ENCODE measurements at regions not wholly inside any gene's neighbourhood (a gene's known extent, or its start where the extent isn't known, plus 50 kb on each side); places are given as distances from the start of the nearest gene placed in this dataset.
A peak's percentile ranks its signal among the peaks of the same experiment; 100 is the strongest.

GRCh38 chr5:159773062-159773924 is 143.0 kb upstream of the ADRA1B start:
- Mint-ChIP-seq H3K36me3 (no peaks in the 10 kb centered on the region), H3K9me3 (ENCODE audit: low read depth) (peaks cover 3% of the 10 kb centered on the region), H3K27ac (peak overlapping the region; percentile 15), H3K4me3 (peak overlapping the region; percentile 25), H3K27me3 (peaks cover 33% of the 10 kb centered on the region), H3K4me1 (peaks cover 14% of the 10 kb centered on the region)
- CTCF ChIA-PET, result interaction anchor here (0.6 kb wide), 1 partner anchor 234 kb away, joined by 4 read pairs; no protein-coding TSS in a partner anchor
- ATAC-seq (peak; percentile 95), DNase-seq (peak; percentile 82)

DNA sequence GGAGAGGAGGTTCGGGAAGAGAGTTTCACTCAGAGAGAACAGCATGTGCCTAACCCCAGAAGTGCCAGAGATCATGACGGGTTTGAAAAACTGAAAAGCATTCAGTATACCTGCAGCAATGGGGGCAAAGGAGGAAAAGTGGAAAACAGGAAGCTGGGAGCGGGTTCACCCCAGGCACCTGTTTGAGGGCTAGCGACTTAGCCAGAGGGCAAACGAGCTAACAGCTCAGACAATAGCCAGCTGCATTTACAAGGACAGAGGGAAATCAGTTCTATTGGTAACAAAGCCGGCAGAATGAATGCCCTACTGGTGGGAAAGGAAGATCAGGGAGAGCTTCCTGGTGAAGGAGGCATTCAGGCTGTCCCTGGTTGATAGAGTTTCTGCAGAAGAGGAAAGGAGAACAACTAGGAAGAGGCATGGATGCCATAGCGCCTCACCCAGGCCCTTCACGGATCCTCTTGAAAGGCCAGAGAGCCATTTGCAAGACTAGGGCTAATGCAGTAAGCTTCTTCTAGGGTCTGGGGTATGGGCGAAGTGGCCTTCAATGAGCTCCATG is 141.7 kb upstream of the ADRA1B start:
- Mint-ChIP-seq H3K27ac (no peak overlapping the region), H3K4me3 (no peak overlapping the region), H3K27me3 (peaks cover 26% of the 10 kb centered on the region), H3K4me1 (peaks cover 14% of the 10 kb centered on the region), H3K36me3 (no peaks in the 10 kb centered on the region), H3K9me3 (ENCODE audit: low read depth) (peaks cover 3% of the 10 kb centered on the region)
- ATAC-seq (no peak), DNase-seq (no peak)
- CTCF ChIA-PET, result no interaction called here

DNA sequence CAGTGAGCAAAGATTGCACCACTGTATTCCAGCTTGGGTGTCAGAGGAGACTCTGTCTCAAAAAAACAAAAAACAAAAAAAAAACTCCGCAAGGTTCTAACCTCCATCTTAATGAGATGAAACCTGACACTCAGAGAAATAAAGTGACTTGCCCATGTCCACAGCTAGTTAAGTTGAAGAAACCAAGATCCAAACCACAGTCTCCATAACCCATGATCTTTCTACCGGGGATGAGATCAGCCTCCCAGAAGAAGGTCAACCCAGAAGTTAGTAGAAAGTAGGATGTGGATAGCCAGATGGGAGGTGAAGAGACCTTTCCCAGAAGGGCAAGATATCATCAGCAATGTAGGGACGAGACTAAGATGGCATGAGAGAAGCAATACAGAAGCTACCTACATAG is 140.4 kb upstream of the ADRA1B start:
- no peak for DNase-seq
- CTCF ChIA-PET, result no interaction called here
- Mint-ChIP-seq H3K27me3 (peaks cover 30% of the 10 kb centered on the region), H3K4me1 (peaks cover 14% of the 10 kb centered on the region), H3K27ac (no peak overlapping the region), H3K9me3 (ENCODE audit: low read depth) (peaks cover 3% of the 10 kb centered on the region), H3K36me3 (no peaks in the 10 kb centered on the region), H3K4me3 (no peak overlapping the region)
- no peak for ATAC-seq

DNA sequence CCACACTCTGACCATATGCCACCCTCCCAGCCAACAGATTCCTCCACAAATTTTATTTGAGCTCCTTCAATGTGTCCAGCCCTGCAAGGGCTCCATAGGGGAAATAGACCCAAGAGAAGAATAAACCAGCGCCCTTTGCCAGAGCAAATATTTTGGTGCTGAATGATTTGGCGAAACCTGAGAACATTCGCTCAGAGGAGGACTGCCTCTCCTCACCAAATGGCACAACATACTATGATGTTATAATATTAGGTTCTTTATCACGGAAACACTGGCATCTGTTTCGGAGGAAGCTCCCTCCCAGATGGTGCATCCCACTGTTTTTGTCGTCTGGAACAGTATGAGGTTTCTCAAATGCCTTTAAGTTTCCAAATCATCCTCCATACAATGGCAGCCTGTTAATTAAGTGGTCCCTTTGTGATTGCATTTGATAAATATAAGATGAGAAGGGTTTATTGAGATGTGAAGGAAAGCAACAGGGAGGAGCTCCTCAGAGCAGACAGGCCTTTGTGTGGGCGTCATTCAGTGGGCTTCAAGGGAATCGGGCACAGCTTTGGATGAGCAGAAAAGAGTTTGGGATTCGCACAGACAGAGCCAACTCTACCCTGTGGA is 139.1 kb upstream of the ADRA1B start:
- peaks cover 38% of the 10 kb centered on the region for H3K27me3 Mint-ChIP-seq
- ATAC-seq (no peak), DNase-seq (no peak)
- CTCF ChIA-PET, result no interaction called here
- H3K27ac Mint-ChIP-seq, result no peak overlapping the region
- no peak overlapping the region for H3K4me3 Mint-ChIP-seq
- peaks cover 3% of the 10 kb centered on the region for H3K9me3 Mint-ChIP-seq (ENCODE audit: low read depth)
- peaks cover 14% of the 10 kb centered on the region for H3K4me1 Mint-ChIP-seq
- no peaks in the 10 kb centered on the region for H3K36me3 Mint-ChIP-seq

DNA sequence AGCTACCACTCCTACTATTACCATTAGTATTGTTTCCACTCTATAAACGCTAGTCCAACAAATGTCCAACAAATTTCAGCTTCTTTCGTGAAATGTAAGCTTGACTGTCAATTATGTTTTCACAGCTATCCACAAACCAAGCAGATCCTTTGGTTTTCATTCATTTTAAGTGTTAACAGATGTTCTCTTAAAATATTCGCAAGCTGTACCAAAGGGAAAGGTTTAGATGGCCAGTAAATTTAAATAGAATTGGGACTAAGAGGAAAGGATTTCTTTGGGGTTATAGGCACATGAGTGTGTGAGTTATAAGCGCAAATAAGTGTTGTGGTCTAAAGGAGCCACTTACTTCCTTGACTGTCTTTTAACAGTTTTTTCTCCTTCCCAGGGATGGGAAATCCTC is 136.8 kb upstream of the ADRA1B start:
- peaks cover 5% of the 10 kb centered on the region for H3K4me1 Mint-ChIP-seq
- peaks cover 27% of the 10 kb centered on the region for H3K27me3 Mint-ChIP-seq
- CTCF ChIA-PET, result no interaction called here
- no peaks in the 10 kb centered on the region for H3K36me3 Mint-ChIP-seq
- peaks cover 3% of the 10 kb centered on the region for H3K9me3 Mint-ChIP-seq (ENCODE audit: low read depth)
- no peak for ATAC-seq
- H3K4me3 Mint-ChIP-seq, result no peak overlapping the region
- H3K27ac Mint-ChIP-seq, result no peak overlapping the region
- no peak for DNase-seq

GRCh38 chr5:159780246-159780645 is 136.0 kb upstream of the ADRA1B start:
- peaks cover 4% of the 10 kb centered on the region for H3K4me1 Mint-ChIP-seq
- H3K36me3 Mint-ChIP-seq, result no peaks in the 10 kb centered on the region
- no peak for DNase-seq
- CTCF ChIA-PET, result no interaction called here
- H3K9me3 Mint-ChIP-seq (ENCODE audit: low read depth), result peaks cover 3% of the 10 kb centered on the region
- peaks cover 21% of the 10 kb centered on the region for H3K27me3 Mint-ChIP-seq
- no peak overlapping the region for H3K27ac Mint-ChIP-seq
- no peak overlapping the region for H3K4me3 Mint-ChIP-seq
- no peak for ATAC-seq

DNA sequence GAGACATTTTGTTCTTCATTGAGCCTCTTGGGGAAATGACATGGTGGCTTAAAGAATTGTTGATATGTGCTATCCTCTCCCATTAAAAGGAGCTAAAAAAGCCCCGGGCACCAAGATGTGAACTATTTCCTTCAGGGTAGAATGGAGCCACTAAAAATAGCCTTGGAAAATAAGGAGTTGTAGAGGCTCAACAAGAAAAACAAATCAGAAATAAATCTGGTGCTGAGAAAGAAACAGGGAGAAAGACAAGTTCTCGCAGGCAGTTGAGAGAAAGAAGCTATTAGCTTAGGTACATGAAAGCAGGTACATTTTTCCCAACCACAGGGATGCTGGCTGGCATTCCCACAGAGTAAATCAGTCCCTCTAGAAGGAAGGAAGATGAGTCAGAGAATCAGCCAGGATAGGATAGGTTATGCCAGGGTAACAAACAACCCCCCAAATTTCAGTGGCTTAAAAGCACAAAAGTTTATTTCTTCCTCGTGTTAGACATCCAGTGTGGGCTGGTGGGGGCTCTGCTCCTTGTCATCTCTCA is 134.6 kb upstream of the ADRA1B start:
- Mint-ChIP-seq H3K9me3 (ENCODE audit: low read depth) (peaks cover 3% of the 10 kb centered on the region), H3K4me1 (no peaks in the 10 kb centered on the region), H3K4me3 (no peak overlapping the region), H3K27me3 (peaks cover 19% of the 10 kb centered on the region), H3K36me3 (no peaks in the 10 kb centered on the region), H3K27ac (no peak overlapping the region)
- DNase-seq (no peak), ATAC-seq (no peak)
- CTCF ChIA-PET, result no interaction called here

- ATAC-seq, result no peak
- H3K27me3 Mint-ChIP-seq, result peaks cover 19% of the 10 kb centered on the region
- no peak overlapping the region for H3K4me3 Mint-ChIP-seq
- DNase-seq, result no peak
- no peak overlapping the region for H3K27ac Mint-ChIP-seq
- H3K4me1 Mint-ChIP-seq, result no peaks in the 10 kb centered on the region
- H3K9me3 Mint-ChIP-seq (ENCODE audit: low read depth), result peaks cover 3% of the 10 kb centered on the region
- H3K36me3 Mint-ChIP-seq, result no peaks in the 10 kb centered on the region
- CTCF ChIA-PET, result no interaction called here
These were observed 133.9 kb upstream of the ADRA1B start for GRCh38 chr5:159782197-159782994.

DNA sequence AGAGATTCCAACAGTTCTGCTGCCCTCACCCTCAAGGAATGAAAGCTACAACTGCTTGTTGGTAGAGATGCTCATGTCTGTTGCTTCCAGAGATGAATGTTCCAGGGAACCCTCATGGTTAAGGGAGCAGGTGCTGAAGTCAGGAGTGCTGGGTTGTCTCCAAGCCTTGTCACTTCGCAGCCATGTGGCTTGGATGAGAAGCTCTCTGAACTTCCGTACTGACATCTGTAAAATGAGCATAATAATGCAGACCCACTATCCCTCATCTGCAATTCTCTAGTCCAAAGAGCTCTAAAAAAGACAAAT is 133.3 kb upstream of the ADRA1B start:
- H3K4me3 Mint-ChIP-seq, result no peak overlapping the region
- no peaks in the 10 kb centered on the region for H3K4me1 Mint-ChIP-seq
- H3K36me3 Mint-ChIP-seq, result no peaks in the 10 kb centered on the region
- ATAC-seq, result no peak
- DNase-seq, result no peak
- H3K27me3 Mint-ChIP-seq, result peaks cover 21% of the 10 kb centered on the region
- H3K27ac Mint-ChIP-seq, result no peak overlapping the region
- CTCF ChIA-PET, result no interaction called here
- H3K9me3 Mint-ChIP-seq (ENCODE audit: low read depth), result no peaks in the 10 kb centered on the region

- CTCF ChIA-PET, result no interaction called here
- Mint-ChIP-seq H3K27ac (no peak overlapping the region), H3K4me1 (no peaks in the 10 kb centered on the region), H3K36me3 (no peaks in the 10 kb centered on the region), H3K9me3 (ENCODE audit: low read depth) (no peaks in the 10 kb centered on the region), H3K27me3 (peaks cover 22% of the 10 kb centered on the region), H3K4me3 (no peak overlapping the region)
- ATAC-seq (no peak), DNase-seq (no peak)
These were observed 132.5 kb upstream of the ADRA1B start for GRCh38 chr5:159783726-159784247.

DNA sequence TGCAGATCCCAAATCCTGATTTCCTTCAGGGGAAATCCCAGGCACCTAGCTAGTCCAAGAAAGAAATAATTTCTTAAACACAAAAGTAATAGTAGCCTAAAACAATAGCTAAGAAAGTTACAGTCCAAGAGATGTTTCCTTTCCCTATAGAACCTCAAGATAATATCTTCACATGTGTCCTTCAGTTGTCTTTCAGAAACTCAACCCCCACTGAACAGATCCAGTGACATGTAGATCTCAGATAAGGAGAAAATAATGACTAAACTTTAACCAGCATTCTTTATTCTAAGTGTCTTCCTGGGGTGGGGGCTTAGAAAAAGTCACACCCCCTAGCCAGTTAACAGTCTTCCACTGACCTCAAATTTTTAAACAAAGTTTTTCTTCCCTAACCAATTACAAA is 131.3 kb upstream of the ADRA1B start:
- ATAC-seq, result no peak
- CTCF ChIA-PET, result no interaction called here
- Mint-ChIP-seq H3K4me3 (no peak overlapping the region), H3K9me3 (ENCODE audit: low read depth) (no peaks in the 10 kb centered on the region), H3K4me1 (no peaks in the 10 kb centered on the region), H3K27me3 (peaks cover 22% of the 10 kb centered on the region), H3K27ac (no peak overlapping the region), H3K36me3 (no peaks in the 10 kb centered on the region)
- no peak for DNase-seq

DNA sequence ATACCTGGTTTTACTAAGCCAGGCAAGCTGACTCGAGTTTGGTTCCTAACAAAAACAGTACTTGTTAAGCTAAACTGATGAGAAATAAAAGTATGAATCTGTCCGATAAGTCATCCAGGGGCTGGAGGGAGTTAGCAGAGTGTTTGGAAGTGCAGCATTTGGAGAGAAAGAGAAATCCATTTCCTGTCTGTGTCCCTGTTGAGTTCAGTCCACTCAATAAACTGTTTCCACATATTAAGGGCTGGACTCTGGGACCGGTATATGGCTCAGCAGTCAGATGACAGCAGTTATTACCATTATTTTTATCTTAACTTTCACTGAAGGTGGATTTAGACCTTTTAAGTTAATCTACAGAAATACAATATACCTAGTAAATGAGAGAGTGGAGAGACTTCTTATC is 130.6 kb upstream of the ADRA1B start:
- Mint-ChIP-seq H3K4me3 (no peak overlapping the region), H3K27me3 (peaks cover 18% of the 10 kb centered on the region), H3K4me1 (no peaks in the 10 kb centered on the region), H3K36me3 (no peaks in the 10 kb centered on the region), H3K27ac (no peak overlapping the region), H3K9me3 (ENCODE audit: low read depth) (no peaks in the 10 kb centered on the region)
- DNase-seq (no peak), ATAC-seq (no peak)
- CTCF ChIA-PET, result no interaction called here

DNA sequence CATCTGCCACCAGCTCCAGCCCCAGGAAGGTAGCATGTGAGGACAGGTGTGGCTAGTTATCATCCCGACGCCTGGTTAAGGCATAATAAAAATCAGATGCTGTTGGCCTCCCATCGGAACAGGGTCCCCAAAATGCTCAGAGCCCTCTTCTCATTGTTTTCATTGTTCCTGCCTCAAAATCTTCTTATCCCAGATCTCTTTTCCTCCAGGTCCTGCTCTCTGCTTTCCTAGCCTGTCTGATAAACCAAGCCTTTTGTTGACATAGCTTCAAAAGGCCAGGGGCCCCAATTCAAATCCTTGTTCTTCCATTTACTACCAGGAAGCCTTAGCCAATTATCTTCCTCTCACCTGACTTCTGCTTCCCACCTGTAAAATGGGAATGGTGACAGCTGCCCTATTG is 130.1 kb upstream of the ADRA1B start:
- Mint-ChIP-seq H3K27ac (no peak overlapping the region), H3K4me3 (no peak overlapping the region), H3K36me3 (no peaks in the 10 kb centered on the region), H3K4me1 (no peaks in the 10 kb centered on the region), H3K27me3 (peaks cover 14% of the 10 kb centered on the region), H3K9me3 (ENCODE audit: low read depth) (no peaks in the 10 kb centered on the region)
- DNase-seq, result no peak
- CTCF ChIA-PET, result no interaction called here
- no peak for ATAC-seq
